Thyroid gland (tissue), 4 donors: ENCODE measurements at regions not wholly inside any gene's neighbourhood (a gene's known extent, or its start where the extent isn't known, plus 50 kb on each side); places are given as distances from the start of the nearest gene placed in this dataset.

ENCODE experiments used
- DNase-seq, 2 donors: peaks; one replicate each; pipeline ENCODE4 v3.0.0-alpha.2; 2019
- H3K27ac ChIP-seq, 3 donors: fragments of 200-600 bp; sonication (generic); 1 replicate in 2 of 3; 2 replicates in 1 of 3; pipeline ENCODE4 v1.5.1; 2016 to 2019; ENCODE audit warnings: mild to moderate bottlenecking in 1 of 3, moderate library complexity in 1 of 3
- H3K27me3 ChIP-seq: fragments of 200-600 bp; sonication (generic); one replicate; pipeline ENCODE4 v1.5.1; 2019
- H3K36me3 ChIP-seq, 2 donors: fragments of 200-600 bp; sonication (generic); one replicate each; pipeline ENCODE4 v1.5.1; 2016 to 2019
- H3K4me1 ChIP-seq, 2 donors: fragments of 200-600 bp; sonication (generic); one replicate each; pipeline ENCODE4 v1.5.1; 2017 to 2019
- H3K4me3 ChIP-seq, 3 donors: fragments of 200-600 bp; sonication (generic); replicated peaks in 1 of 3; 1 replicate in 2 of 3; 2 replicates in 1 of 3; pipeline ENCODE4 v1.5.1; 2016; ENCODE audit warnings: mild to moderate bottlenecking in 1 of 3
- H3K9me3 ChIP-seq: fragments of 200-600 bp; sonication (generic); one replicate; pipeline ENCODE4 v1.5.1; 2017
- POLR2A ChIP-seq, 2 donors: fragments of 450-650 bp; IDR thresholded peaks; one replicate each; pipeline ENCODE4 v1.6.1; 2017; ENCODE audit warnings: antibody characterized with exemption in 2 of 2, mild to moderate bottlenecking in 2 of 2, moderate library complexity in 1 of 2
- WGBS, 2 donors: methylation state at CpG; one replicate each; pipeline ENCODE4 v1.1.5; 2017; 5-methylcytosine and 5-hydroxymethylcytosine counted together
- intact Hi-C: fragments of 100-400 bp; cut with DNase I; formaldehyde crosslinking; loops from one replicate; pipeline ENCODE4 v1.15.1; 2023
- TF ChIP-seq, protein P1 (sequence below), 6 experiments: fragments of 200-600 bp in 3 of 6; fragments of 450-650 bp in 3 of 6; sonication (generic) in 3 of 6; IDR thresholded peaks; one replicate each; pipeline ENCODE4 v1.5.1; 2016 to 2019; ENCODE audit warnings: antibody characterized with exemption in 6 of 6, mild to moderate bottlenecking in 2 of 6, inconsistent platforms in 1 of 6, moderate library complexity in 1 of 6

DNA sequence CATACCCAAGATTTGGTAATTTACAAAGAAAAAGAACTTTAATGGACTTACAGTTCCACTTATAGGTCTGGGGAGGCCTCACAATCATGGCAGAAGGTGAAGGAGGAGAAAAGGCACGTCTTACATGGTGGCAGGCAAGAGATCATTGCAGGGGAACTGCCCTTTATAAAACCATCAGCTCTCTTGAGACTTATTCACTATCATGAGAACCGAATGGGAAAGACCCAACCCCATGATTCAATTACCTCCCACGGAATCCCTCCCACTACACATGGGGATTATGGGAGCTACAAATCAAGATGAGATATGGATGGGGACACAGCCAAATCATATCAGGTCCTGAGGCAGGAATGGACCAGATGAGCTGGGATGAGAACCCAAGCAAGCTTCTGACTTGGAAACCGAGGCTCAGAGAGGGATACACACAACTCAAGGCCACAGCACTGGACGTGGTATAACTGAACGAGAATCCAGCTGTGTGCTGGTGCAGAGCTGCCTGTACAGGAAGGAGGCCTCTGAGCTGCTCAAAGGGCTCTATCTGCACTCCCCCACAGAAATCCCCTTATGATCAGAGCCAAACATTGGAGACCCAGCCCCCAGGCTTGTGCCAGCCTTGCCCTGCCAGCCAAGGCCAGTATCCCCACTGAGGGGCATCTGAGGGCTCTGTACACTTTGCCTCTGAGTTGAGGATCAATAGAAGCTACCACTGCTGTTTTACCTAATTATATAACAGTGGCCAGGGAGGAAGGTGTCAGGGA lies 137.8 kb downstream of the CEBPB start:
- no peak for DNase-seq
- WGBS, 2 donors: 85 to 94% methylated on average over 6 of the region's 6 CpGs
- Histone ChIP-seq H3K27ac (no peak overlapping the region), H3K27me3 (no peaks in the 10 kb centered on the region), H3K4me1 (peaks cover 26 to 32% of the 10 kb centered on the region in 2 donors), H3K9me3 (no peaks in the 10 kb centered on the region), H3K36me3 (no peaks in the 10 kb centered on the region), H3K4me3 (no peak overlapping the region)
- intact Hi-C loops: no loop called here
- no peak for TF ChIP-seq POLR2A (IDR thresholded peaks at IDR 0.05)

DNA sequence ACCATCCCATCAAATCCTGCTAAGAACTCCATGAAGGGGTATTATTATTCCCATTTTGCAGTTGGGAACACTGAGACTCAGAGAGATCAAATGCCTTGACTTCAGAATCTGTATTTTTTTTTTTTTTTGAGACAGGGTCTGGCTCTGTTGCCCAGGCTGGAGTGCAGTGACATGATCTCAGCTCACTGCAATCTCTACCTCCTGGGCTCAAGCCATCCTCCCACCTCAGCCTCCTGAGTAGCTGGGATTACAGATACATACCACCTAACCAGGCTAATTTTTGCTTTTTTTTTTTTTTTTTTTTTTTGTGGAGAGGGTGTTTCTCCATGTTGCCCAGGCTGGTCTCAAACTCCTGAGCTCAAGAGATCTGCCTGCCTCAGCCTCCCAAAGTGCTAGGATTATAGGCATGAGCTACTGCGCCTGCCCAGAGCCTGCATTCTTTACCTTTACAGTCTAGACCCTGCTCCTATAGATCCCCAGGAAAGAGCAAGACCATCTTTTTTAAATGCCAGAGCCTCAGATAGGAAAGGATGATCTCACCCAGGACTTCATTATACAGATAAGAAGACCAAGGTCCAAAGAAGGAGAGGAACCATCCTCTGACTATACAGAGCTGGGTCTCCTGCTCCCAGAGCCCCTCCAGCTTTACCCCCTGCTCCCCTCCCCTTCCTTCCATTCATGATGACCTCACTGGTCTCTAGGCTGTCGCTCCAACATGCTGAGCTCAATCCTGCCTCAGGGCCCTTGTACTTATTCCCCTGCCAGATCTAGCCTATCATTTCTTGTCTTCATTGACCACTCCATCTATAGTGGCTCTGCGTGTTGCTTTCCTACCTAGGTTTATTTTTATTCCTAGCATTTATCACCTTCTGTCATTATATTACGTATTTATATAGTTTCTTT lies 138.6 kb downstream of the CEBPB start:
- TF ChIP-seq POLR2A (IDR thresholded peaks at IDR 0.05): no peak
- TF ChIP-seq, protein P1, sequence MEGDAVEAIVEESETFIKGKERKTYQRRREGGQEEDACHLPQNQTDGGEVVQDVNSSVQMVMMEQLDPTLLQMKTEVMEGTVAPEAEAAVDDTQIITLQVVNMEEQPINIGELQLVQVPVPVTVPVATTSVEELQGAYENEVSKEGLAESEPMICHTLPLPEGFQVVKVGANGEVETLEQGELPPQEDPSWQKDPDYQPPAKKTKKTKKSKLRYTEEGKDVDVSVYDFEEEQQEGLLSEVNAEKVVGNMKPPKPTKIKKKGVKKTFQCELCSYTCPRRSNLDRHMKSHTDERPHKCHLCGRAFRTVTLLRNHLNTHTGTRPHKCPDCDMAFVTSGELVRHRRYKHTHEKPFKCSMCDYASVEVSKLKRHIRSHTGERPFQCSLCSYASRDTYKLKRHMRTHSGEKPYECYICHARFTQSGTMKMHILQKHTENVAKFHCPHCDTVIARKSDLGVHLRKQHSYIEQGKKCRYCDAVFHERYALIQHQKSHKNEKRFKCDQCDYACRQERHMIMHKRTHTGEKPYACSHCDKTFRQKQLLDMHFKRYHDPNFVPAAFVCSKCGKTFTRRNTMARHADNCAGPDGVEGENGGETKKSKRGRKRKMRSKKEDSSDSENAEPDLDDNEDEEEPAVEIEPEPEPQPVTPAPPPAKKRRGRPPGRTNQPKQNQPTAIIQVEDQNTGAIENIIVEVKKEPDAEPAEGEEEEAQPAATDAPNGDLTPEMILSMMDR (IDR thresholded peaks at IDR 0.05): no peak

GRCh38 chr20:50329981-50330503 lies 139.4 kb downstream of the CEBPB start:
- intact Hi-C loops: no loop called here
- Histone ChIP-seq H3K4me3 (no peak overlapping the region), H3K36me3 (no peaks in the 10 kb centered on the region), H3K9me3 (no peaks in the 10 kb centered on the region), H3K4me1 (peaks cover 30 to 49% of the 10 kb centered on the region in 2 donors), H3K27me3 (no peaks in the 10 kb centered on the region), H3K27ac (peak overlapping the region in 2 of 3 donors; percentile 72 to 87)
- 84 to 89% methylated on average over 3 of the region's 3 CpGs for WGBS, 2 donors
- DNase-seq: no peak
- TF ChIP-seq, protein P1 (IDR thresholded peaks at IDR 0.05): no peak
- TF ChIP-seq POLR2A (IDR thresholded peaks at IDR 0.05): no peak

More for the DNA sequence above, 138.6 kb downstream of the CEBPB start:
- H3K4me3 ChIP-seq: no peak overlapping the region
- intact Hi-C loops: no loop called here
- WGBS, 2 donors: 85 to 97% methylated on average over 4 of the region's 4 CpGs
- DNase-seq: peak in 1 of 2 donors; percentile 0
- H3K4me1 ChIP-seq: peaks cover 30 to 41% of the 10 kb centered on the region in 2 donors
- H3K36me3 ChIP-seq: no peaks in the 10 kb centered on the region
- H3K27ac ChIP-seq: no peak overlapping the region
- H3K27me3 ChIP-seq: no peaks in the 10 kb centered on the region
- H3K9me3 ChIP-seq: no peaks in the 10 kb centered on the region

GRCh38 chr20:50330504-50331313 lies 140.1 kb downstream of the CEBPB start:
- Histone ChIP-seq H3K27me3 (no peaks in the 10 kb centered on the region), H3K4me1 (peaks cover 30 to 55% of the 10 kb centered on the region in 2 donors), H3K27ac (peak overlapping the region; percentile 70 to 87 (median 72)), H3K36me3 (no peaks in the 10 kb centered on the region), H3K9me3 (no peaks in the 10 kb centered on the region), H3K4me3 (no peak overlapping the region)
- WGBS, 2 donors: 42 to 45% methylated on average over 17 of the region's 17 CpGs
- intact Hi-C loops: no loop called here
- TF ChIP-seq, protein P1 (IDR thresholded peaks at IDR 0.05): no peak
- DNase-seq: peak; percentile 70 to 73
